ENCODE measurements at regions not wholly inside any gene's neighbourhood (a gene's known extent, or its start where the extent isn't known, plus 50 kb on each side); places are given as distances from the start of the nearest gene placed in this dataset.
"Not testable (repeated sequence)": the region's sequence is repeated elsewhere in the genome, so short reads cannot be mapped to it uniquely, and the experiment has no call there.

DNA sequence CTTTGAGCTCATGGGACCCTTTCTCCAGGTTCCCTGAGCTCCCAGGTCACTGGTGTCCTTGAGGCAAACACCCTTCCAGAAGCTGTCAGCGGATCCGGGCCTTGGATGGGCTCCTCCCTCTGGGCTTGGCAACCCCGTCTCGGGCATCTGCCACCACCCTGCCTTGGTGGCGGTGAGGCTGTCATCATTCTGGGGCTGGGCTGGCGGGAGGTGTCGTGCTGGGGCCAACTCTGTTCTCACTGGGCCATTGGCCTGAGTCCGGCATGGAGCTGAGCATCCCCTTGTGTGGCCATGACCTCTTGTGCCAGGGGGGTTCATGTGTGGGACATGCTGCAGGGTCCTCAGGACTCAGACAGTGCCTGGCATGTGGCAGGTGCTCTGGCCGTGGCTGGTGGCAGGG is 197.6 kb downstream of the LAT start:
- no peak for DNase-seq (ENCODE audit: low spot score)

- DNase-seq (ENCODE audit: low spot score), result not testable (repeated sequence)
Measured at GRCh38 chr16:29181921-29182411, 197.1 kb downstream of the LAT start.

DNA sequence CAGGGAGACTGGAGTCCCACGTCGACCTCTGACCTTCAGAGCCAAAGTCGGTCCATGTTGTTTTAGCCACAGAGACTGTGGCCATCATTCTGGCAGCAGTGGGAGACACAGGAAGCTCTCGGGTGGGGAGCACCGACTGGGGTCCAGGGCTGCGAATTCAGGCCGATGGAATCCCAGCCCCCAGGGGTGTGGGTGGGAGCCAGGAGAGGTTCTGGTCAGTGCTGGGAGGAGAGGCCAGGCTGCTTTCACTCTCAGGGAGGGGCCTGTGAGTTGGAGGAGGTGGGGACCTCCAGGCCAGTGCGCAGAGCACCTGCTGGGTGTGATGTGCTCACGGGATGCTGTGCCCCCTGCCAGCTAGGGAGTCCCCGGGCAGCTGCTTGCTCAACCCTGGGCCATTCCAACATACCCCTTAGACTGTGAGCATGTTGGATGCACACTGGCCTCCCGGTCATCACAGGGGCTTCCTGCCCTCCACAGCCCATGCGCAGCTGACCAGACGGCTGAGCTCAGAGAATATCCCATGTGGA is 196.5 kb downstream of the LAT start:
- DNase-seq (ENCODE audit: low spot score), result not testable (repeated sequence)

DNA sequence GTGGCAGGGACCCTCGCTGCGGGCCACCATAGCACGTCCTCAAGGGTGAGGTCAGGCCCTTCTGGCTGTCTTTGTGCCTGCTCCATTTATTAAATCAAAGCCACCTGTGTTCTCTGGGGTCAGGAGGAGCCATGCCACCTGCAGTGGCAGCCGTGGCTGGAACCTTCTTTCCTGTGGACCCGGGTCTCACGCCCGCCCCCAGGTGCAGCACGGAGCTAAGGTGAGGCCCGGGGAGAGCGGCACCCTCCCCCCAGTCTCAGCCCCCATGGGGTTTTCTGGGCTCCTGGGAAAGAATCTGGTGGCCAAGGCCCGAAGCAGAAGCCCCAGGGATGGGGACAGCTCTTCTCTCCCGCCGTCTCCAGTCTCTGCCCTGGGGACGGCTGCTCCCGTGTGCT is 195.4 kb downstream of the LAT start:
- not testable (repeated sequence) for DNase-seq (ENCODE audit: low spot score)

DNA sequence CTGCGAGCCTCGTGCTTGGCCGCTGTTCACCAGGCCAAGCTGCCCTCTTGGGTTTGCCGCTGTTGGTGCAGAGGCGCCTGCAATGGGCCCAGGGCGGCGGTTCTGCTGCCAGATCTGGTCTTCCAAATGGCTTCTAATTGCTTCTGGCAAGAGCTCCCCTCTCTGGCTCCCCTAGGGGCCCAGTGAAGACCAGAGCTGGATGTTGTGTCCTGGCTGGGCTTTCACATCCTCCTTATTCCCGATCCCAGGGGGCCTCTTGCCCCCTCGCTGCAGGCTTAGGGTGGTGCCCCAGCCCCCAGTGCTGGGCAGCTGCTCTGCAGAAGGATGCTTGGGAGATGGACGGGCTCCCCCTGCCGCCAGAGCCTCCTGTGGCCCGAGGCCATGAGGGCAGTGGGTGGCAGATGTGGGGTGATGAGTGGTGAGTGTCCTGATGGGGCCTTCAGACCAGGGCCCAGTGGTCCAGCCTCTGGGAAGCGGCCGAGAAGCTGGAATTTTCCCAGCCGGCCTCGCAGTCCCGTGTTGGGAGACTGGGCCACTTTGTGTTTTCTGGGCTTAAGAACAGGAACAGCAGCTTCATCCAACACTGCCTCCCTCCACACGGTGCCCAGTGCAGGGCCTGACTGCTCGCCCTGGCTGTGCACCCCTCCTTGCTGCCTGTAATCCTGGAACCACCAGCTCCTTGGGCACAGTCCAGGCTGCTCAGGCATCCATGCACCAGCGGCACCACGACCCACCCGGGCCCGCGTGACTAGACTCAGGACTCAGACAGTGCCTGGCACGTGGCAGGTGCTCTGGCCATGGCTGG is 194.8 kb downstream of the LAT start:
- not testable (repeated sequence) for DNase-seq (ENCODE audit: low spot score)

GRCh38 chr16:29177888-29178726 is 193.3 kb downstream of the LAT start:
- not testable (repeated sequence) for DNase-seq (ENCODE audit: low spot score)

DNA sequence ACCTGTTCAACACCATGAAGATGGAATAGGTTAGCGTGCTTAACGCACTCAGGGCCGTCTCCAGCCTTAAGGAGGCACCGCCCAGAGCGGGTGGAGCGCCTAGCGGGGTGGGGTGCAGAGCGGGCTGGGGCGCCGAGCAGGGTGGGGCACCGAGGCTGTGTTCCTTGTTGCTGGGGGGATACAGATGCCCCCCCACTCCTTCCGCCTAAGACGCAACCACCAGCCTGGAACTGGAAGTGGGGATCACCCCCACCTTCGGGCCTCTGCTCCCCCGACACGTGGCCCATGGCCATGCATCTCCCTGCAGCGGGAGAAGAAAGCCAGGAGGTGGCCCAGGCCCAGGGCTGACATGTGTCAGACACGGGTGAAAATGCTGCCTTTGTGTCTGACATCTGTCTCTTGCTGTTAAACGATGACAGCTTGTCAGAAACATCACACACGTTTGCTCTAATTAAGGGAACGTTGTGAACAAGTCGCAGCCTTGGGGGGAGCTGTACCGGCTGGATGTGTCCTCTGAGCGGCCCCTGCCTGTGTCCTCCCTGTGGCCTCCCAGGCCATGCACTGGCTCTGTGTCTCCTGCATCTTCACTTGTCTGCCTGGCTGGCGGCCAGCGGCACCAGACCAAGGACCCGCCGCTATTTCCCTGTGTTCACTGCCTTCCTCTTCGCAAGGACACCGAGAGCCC is 192.5 kb downstream of the LAT start:
- DNase-seq (ENCODE audit: low spot score), result not testable (repeated sequence)

DNA sequence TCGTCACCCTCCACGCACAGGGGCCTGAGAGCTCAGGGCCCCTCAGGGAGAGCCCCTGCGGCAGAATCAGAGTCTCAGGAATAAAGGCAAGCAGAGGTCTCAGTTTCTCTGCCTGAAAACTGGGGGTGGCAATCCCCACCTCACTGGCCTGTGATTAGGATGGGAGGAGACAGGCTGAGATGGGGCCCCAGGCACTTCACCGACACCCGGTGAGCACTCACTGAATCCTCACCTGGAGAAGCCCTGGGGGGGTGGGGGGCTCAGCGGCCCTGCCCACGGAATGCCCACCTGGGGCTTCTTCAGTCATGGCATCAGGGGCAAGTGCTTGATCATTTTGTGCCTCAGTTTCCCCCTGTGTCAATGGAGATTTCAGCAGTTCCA is 192.0 kb downstream of the LAT start:
- DNase-seq (ENCODE audit: low spot score), result not testable (repeated sequence)

GRCh38 chr16:29176154-29176470 is 191.3 kb downstream of the LAT start:
- DNase-seq (ENCODE audit: low spot score), result not testable (repeated sequence)

DNA sequence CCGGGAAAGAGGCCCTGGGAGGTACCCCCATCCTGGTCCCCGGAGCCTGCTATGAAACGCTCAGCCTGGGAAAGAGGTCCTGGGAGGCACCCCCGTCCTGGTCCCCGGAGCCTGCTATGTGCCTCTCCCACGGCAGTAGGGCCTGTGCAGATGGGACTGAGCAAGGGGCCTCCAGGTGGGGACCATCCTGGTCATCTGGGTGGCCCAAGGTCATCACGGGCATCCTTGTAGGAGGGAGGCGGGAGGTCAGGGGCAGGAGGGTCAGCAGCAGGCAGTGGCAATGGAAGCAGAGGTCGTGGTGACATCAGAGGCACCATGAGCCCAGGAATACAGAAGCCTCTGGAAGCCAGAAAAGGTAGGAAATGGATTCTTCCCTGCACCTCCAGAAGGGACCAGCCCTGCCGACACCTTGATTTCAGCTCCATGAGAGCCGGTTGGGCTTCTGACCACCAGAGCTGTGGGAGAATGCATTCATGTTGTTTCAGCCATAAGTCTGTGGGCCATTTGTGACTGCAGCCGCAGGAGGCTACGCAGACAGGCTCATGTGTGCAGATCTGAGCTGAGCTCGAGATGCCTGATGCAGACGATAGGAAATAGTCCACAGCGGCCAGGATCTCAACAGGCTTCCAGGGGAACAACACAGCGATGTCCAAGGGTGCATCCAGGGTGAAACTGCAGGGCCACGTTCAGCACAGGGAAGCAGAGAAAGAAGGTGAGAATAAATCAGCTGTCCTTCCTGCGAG is 190.7 kb downstream of the LAT start:
- not testable (repeated sequence) for DNase-seq (ENCODE audit: low spot score)

DNA sequence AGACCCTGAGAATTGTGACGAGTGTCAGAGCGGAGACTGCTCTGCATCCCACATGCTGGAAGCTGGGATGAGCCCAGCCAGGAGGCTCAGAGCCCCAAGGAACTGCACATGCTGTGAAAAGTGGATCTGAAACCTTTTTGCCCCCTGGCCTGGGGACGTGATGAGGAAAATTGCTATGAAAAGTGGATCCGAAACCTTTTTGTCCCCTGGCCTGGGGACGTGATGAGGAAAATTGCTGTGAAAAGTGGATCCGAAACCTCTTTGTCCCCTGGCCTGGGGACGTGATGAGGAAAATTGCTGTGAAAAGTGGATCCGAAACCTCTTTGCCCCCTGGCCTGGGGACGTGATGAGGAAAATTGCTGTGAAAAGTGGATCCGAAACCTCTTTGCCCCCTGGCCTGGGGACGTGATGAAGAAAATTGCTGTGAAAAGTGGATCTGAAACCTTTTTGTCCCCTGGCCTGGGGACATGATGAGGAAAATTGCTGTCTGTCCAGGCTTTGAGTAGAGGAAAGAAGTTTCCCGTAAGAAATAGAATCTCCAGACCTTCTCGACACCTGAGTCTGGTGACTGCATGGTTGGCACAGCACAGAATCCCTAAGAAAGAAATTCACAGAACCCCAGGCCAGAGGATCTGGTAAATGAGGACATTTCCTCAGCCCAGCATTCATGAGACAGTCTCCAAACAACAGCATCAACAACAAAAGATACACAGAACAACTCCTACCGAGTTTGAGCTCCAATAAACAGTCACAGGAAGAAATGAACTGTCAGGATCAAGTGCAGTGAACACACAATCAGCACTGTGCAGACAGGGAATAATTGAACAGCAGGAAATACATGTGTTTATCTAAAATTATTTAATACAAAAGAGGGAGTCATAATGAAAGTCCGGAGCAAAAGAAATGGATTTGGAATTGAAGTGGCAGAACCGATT is 188.8 kb downstream of the LAT start:
- not testable (repeated sequence) for DNase-seq (ENCODE audit: low spot score)

- DNase-seq (ENCODE audit: low spot score), result not testable (repeated sequence)
Measured at GRCh38 chr16:29172098-29172724, 187.4 kb downstream of the LAT start.

- not testable (repeated sequence) for DNase-seq (ENCODE audit: low spot score)
Measured at GRCh38 chr16:29171296-29171695, 186.4 kb downstream of the LAT start.

GRCh38 chr16:29170393-29171119 is 185.7 kb downstream of the LAT start:
- DNase-seq (ENCODE audit: low spot score), result not testable (repeated sequence)

GRCh38 chr16:29169295-29169994 is 184.6 kb downstream of the LAT start:
- not testable (repeated sequence) for DNase-seq (ENCODE audit: low spot score)

DNA sequence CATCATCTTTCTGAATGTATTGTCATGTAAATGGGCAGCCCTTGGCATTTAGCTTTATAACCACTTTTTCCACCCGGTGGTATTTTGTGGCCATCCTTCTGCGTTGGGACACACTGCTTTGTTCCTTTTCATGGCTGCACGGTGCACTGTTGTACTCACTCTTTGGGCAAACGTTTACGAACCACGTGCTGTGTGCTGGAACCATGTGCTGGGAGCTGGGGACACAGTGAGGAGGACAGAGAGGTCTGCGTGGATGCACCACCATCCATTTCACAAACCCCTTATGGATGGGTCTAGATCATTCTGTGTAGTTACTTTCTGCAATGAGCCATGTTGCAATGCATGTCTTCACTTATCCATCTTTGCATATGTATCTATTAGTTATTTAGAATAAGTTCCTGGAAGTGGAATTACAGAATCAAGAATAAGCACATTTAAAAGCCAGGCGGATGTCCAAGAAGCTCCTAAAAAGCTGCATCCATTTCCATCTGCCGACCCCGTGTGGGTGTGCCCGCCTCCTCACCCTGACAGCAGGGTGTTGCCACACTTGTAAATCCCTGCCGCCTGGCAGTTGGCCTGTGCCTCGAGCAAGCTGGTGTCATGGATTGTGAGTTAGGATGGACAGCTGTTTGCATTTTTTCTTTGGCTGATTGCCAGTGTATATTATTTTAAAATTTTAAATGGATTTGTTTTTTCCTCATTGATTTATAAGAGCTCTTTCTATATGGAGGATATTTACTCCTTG is 183.8 kb downstream of the LAT start:
- not testable (repeated sequence) for DNase-seq (ENCODE audit: low spot score)

DNA sequence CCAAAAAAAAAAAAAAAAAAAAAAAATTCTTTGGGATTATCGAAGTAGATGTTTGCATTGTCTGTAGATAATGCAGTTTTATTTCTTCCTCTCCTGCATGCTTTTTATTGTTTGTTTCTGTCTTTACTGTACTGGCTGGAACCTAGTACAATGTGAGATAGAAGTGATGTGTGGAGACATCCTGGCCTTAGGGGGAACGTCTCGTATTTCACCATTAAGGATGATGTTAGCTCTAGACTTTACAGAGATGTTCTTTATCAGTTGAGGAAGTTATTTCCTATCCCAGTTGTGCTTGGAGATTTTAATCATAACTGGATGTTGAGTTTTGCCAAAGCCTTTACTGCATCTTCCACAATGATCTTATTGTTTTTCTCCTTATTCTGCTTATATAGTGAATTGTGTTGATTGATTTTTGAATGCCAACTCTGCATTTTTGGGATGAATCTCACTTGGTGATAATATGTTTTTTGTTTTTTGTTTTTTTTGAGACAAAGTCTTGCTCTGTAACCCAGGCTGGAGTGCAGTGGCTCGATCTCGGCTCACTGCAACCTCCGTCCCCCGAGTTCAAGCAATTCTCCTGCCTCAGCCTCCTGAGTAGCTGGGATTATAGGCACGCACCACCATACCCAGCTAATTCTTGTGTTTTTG is 179.7 kb downstream of the LAT start:
- not testable (repeated sequence) for DNase-seq (ENCODE audit: low spot score)

All from kidney tubule cell (primary cell).